ENCODE measurements at regions not wholly inside any gene's neighbourhood (a gene's known extent, or its start where the extent isn't known, plus 50 kb on each side); places are given as distances from the start of the nearest gene placed in this dataset.
"Not testable (repeated sequence)": the region's sequence is repeated elsewhere in the genome, so short reads cannot be mapped to it uniquely, and the experiment has no call there.

DNA sequence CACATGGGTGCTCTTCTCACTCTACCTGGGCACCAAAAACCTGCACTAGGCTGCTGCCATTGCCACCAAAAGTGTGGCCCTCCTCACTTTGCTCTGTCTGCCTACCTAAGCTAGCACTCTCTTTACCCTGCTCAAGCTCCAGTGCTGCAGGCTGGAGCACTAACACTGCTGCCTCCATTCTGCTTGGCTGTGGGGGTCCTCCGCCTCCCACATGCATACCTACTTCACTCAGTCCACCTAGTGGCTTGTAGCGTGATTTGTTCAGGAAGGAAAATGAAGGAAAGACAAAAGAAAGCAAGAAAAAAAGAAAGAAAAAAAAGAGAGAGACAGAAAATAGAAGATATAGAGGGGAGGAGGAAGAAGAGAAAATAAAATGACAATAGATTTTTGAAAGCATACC is 1339.4 kb upstream of the CHAC2 start:
- no peak for DNase-seq

DNA sequence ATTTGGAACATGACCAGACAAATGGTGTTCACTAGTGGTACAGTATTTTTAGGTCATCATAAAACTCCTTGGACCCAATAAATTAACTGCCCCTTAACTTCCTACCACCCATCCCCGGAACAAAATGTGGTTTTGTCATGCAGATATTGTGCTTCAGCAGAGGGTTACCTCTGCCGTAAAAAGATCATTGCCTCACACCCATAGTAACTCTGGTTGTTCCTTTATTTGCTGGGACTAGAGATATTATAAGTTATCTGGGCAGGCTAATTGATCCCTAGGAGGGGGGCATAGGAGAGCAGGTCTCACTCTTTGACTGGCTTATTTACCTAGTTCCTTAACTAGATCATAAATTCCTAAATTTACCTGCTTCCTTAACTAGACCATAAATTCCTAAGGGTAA is 1343.9 kb upstream of the CHAC2 start:
- no peak for DNase-seq

DNA sequence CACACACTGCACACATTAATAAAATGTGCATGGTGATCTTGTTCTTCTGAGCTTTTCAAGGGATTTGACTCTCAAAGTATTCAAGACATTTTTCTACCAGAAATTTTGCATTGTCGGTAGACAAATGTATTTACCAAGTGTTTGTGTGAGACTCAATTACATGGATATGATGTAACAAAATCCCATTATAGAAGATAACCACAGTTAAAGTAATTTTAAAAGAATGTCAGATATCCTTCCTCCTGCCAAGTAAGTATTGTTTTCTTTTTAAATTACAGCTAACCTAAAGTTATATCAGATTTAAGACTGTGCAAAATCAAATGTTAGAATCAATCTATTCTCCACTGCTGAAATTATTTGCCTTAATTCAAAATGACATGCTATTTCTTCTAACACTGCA is 1344.5 kb upstream of the CHAC2 start:
- DNase-seq, result peak; percentile 13

DNA sequence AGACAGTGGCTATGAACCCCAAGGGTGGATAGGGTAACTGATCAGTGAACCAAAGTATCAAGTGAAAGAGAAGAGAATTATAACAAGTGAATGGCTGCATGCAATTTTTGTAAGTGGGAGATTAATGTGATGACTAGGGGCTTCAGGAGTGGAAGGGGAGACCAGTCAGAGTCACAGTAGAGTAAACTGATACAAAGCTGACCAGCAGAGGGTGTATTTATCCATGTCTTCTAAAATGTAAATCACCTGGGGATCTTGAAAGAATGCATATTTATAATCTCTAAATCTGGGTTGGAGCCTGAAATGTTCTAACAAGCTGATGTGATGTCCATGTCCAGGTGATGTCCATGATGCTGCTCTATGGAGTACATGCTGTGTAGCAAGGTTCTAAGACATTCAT is 1351.3 kb upstream of the CHAC2 start:
- no peak for DNase-seq

DNA sequence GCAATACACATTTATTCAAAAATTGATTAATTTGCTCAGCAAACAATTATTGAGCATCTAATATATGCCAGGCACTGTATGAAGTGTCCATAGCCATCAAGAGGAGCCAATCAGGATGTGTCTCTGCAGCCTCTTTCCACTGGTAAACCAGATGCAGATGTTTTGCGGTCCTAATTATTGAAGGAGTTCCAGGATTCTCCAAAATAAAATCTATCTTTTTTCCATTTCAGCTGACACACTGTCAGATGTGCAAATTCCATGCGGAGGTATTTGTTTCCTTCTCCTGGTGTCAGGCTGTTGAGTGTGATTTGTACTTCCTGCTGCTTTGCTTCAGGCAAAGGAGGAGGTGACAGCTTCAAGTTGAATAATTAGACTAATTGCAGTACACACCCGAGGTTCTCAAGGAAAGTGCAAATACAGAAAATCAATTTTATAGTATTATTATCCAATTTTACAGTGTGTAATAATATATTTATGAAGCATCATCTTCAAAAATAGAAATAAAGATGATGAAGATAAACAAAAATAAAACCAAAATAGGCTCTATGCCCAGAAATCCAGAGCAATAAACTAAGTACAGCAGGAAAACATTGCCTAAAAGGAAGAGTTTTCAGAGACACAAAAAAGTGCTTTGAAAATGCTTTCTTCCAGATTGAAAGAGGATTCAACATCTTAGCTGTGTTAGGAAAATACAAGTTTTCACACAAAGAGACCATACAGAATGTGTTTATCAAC is 1352.9 kb upstream of the CHAC2 start:
- DNase-seq, result peak; percentile 27

DNA sequence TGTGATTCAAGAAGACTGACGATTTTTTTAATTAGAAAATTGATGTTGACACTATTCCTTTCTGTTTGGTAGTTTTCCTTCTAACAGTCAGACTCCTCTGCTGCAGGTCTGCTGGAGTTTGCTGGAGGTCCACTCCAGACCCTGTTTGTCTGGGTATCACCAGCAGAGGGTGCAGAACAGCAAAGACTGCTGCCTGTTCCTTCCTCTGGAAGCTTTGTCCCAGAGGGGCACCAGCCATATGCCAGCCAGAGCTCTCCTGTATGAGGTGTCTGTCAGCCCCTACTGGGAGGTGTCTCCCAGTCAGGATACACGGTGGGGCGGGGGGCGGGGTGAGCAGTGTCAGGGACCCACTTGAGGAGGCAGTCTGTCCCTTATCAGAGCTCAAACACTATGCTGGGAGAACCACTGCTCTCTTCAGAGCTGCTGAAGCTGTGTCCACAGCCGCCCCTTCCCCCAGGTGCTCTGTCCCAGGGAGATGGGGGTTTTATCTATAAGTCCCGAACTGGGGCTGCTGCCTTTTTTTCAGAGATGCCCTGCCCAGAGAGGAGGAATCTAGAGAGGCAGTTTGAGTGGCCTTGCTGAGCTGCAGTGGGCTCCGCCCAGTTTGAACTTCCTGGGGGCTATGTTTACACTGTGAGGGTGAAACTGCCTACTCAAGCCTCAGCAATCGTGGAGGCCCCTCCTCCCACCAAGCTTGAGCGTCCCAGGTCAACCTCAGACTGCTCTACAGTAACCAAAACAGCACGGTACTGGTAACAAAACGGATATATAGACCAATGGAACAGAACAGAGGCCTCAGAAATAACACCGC is 1358.1 kb upstream of the CHAC2 start:
- DNase-seq, result not testable (repeated sequence)

DNA sequence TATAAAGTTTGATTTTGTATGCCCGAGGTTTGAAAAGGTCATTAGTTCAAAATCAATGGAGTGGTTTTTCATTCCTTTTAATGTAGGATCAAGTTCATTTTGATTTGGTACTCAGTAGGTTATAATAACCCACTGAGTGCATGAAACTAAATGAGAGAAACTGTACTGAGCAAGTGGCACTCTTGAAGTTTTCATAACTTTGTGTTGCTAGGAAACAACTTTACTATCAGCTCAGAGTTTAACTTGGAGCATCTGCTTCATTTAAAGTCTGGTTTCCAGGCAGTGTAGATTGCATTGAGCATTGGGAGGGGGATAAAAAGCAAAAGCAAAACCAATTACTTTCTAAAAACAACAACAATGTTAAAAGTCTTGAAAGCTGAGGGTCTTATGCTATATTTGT is 1361.6 kb upstream of the CHAC2 start:
- no peak for DNase-seq

DNA sequence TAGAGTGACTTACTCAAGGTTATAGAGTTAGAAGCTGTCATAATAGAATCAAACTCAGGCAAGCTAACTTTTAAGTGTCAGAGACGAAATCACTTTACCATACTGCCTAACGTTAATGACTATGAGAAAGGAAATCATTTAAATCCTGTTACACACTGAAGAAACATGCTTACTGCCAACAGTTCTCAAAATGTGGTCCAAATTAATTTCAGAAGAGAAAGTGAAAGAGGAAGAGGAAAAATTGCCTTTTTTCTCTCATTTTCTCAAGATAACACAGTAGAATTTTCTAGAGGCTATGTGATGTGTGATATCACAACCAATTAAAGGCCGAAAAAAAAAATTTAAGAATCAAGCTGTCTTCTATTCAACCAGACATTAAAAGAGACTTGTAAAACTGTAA is 1362.7 kb upstream of the CHAC2 start:
- no peak for DNase-seq

DNA sequence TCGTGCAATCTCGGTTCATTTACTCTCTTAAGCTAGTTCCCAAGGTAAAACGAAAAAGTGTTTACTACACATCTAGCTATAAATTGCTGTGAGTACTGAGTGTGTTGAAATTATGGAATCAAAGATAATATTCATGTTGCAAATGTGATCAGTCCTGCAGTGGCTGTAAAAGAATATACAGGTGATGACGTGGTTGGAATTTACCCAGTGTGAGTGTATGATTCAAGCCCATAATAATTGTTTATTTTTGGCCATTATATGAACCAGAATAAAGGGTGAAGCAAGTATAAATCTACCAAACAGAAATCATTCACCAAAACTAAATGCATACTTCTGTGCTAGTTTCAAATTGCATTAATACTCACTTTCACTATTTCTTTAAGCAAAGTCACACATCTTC is 1363.6 kb upstream of the CHAC2 start:
- DNase-seq, result no peak

DNA sequence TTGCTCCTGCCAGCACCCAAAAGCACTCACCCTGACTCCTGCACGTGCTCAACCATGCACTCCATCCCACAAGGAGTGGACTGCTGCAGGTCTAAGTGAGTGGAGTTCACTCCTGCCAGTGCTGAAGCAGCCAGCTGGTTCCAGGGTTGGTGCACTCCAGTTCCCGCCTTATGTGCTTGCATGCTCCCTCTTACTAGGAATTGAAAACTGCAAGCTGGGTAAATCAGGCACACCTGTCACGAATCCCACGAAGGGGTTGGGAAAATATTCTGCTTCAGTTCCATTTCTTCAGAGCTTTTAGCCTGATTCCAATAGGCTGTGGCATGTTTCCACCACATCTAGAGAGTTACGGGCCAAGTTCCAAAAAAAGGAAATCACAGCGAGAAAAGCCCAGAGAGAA is 1365.5 kb upstream of the CHAC2 start:
- DNase-seq, result no peak

DNA sequence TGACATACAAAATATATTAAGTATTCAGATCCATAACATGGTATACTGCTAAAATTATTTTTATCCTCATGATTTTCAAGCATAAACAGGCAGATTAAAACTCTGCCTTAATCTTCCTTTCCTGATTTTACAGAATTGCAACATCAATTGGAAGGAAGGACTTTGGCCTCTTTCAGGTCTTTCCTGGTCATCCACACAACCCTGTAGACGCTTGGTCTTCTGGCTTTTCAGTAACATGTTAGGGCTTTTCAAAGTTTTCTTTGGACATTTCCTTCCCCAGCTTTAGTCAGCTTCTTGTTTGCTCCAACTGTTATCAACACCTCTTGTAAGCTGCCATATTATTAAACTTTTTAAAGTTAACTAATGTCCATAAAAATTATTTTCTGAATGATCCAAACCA is 1364.9 kb upstream of the NRXN1 start:
- no peak for DNase-seq

DNA sequence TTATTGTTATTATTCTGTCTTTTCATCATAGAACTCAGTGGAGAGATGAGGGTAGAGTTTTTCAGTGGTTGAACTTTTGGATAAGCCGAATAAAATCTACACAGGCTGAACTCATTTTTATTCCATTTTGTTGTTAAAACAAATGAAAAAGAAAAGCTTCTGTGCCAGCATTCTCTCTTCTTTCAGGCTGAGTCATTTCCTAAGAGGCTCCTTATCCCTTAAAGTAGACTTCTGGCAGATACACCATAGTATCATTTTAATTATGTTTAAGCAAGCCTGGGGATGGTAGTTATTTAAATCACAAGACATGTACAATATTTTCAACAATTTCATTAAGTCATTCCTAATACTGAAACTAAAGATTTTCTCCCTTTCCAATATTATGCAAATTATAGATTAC is 1364.0 kb upstream of the NRXN1 start:
- peak; percentile 41 for DNase-seq

DNA sequence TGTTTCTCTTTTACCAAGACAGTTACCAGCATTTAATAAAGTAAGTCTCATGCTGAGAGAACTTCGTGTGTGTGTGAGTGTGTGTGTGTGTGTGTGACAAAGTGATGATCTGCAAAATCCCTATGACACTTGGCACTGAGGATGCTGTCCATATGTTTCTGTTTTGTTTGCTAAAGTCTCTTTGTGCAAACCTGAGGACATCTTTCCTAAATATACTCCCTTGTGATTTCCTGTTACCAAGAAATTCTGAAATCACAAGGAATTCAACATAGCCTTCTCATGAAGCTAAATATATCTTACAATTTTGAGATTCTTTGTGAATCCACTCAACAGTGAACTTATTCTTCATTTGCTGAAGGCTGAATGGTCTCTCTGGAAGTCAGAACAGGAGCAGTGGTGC is 1359.7 kb upstream of the NRXN1 start:
- DNase-seq, result peak; percentile 12

DNA sequence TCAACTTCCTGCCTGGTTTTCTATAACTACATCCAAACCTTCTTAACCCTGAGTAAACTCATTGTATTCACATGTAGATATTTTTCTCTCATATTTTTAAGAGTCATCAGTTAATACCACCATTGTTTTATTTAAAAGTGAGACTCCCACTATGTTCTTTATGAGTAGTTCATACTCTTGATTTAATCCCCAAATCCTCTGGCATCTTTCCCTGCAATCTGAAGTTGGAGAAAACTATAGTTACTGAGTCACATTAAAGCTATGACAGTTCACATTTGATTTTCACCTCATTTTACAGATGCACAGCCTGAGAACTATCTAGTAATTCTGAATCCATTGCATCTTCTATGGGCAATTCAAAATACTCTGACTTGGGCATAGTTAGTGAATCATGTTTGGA is 1358.7 kb upstream of the NRXN1 start:
- DNase-seq, result peak; percentile 61

DNA sequence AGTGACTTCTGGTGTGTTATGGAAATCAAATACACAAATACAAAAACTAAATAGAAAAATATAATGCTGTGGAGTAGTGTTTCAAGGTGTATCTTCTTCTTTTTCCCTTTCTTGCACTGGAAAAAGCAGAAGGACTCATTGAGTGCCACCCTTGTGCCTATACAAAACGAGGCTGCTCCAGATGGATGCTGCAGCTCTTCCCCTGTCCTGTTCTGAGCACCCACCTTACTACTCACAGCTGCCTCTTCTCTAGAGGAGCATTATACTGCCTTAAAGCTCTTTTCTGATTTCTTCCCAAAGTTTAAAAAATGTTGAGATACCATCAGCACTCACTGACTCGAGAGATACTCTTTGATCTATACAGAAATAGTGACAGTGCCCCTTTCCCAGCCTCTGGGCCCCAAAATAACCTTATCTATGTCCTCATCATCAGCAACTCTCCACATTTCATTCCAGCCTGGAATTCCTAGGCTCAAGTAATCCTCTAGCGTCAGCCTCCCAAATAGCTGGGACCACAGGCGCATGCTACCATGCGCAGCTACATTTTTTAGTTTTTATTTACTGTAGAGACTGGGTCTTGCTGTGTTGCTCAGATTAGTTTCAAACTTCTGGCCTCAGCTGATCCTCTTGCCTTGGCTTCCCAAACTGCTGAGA is 1356.1 kb upstream of the NRXN1 start:
- no peak for DNase-seq

DNA sequence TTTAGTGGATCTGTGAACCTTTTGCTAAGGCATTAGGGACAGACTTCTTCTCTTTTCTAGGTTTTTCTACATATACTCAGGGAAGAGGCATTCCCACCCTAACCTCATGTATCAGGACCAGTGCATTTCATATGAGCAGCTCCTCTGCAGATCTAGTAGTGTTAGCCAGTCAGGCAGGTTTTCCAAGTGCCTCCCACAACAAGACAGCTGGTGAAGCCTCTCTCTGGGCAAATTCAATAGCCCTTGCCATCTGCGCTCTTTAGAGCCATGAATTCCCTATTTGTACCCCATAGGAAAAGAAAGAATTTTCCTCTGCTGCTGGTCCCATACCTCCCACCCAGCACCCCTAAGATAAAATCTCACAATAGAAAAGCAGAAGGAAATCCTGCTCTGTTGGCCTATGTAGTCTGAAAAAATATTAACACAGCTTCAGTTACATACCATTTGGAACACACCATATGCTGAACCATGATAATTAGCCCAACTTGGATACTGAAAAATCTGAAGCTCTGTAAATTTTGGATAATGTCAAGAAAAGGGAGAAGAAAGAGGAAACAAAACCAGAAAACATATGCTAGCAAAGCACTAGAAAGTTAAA is 1354.6 kb upstream of the NRXN1 start:
- DNase-seq, result no peak

DNA sequence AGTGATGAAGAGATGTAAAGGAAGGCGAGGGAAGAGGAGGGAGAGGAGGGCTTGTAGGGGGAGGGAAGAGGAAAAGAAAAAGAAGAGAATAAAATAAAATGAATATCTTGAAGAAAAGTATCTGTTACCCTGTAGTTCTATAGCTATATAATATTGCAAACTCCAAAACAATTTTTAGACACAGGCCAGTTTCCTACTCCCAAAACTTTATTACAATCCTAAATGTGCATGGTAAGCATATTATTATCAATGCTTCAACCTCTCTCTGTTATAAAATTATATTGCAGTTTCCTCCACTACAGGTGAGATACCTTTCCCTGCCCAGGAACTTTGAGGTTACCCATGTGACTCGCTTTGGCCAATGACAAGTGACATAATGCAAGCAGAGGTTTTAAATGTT is 1351.6 kb upstream of the NRXN1 start:
- no peak for DNase-seq

DNA sequence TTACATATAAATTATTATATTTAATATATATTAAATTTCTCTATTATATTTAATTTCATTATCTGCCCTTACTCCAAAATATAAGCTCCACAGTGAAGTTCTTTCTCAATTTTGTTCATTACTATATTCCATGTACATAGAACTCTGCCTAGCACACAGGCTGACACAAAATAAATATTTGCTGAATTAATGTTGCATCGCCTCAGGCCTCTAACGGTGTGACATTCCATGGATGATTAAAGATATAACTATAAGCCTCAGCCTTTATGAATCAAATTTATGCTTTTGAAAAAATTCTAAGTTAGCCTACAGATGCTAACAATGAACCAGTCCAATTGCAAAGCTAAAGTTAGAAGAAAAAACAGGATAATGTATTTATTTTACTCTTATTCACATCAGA is 1337.2 kb upstream of the NRXN1 start:
- DNase-seq, result no peak

DNA sequence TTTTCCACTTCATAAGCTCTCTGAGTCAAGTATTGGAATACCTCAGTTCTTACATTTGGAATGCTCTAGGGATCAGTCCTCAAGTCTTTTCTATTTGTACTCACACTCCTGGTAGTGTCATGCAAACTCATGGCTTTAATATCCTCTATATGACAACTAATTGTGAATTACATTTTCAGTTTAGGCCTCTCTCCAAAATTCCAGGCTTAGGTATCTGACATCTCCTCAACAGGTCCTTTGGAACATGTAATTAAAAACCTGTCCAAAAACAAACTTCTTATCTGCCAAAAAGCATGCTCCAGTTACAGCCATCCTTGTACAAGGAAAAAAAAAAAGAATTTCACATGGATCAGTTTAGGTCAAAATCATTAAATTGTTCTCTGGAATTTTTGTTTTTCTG is 1336.2 kb upstream of the NRXN1 start:
- no peak for DNase-seq

DNA sequence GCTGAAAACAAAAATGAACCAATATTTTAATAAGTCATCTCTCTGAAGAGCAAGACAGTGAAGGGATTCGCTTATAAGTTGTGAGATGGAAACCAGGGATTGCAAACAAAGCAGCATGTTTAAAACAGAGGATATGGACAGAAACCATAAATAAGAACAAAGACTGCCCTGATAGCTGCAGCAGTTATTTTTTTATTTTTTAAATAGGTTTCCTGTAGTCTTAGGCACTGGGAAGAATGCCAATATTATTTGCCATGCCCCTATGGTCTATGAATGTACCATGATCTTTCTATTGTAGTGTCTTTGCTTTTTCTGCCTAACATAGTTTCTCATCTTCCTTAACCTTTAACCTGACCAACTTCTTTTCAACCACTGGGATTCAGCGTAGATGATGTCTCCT is 1334.0 kb upstream of the NRXN1 start:
- no peak for DNase-seq

DNA sequence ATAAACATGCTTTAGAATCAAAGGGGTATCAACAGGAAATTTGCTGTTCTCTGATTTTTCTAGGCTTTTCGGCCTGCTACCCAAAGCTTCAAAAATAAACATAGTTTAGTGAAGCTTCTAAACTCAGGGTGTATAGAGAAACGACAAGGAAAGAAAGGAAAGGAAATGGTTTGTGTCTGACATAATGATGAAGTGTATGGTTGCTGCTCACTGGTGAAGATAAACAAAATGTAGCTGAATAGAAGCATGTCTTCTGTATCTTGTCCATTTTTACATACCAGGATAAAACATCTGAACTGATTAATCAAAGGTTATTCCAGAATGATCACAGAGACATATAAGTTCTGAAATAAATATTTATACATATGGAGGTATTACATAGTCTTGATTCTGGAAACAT is 1324.6 kb upstream of the NRXN1 start:
- DNase-seq, result no peak

DNA sequence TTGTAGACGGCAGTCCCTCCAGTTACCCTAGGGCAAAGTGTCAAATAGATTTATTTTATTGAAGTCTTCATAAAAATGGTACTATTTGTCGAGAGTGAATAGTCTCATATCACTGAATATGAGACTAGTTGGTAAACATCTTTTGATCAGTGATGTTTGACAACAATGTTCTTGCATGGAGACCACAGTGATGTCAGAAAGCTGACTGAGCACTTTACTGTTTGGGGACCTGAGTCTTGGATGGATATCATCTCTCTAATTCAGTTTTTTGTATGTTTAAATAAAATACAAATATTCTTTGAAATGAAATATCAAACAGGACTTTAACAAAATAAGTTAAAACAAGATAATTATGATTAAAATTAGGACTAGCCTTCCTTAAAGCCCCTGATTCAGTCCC is 1315.4 kb upstream of the NRXN1 start:
- no peak for DNase-seq

DNA sequence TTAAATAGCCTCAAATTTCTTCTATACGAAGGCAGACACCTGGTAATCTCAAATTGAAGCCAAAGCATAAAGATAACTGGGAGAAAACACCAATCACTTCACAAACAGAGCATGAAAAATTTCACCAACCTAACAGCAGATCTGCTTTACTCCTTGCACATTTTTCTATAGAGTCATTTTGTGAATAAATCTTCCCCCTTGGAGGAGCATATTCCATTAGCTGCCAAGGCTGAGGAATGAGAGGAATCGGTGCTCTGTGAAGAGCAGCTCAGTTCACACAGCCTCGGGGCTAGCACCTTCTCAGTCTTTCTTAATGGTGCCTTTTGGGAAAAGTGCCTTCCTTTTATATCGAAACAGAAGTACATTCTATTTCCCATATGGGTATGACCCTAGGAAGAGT is 1313.7 kb upstream of the NRXN1 start:
- DNase-seq, result no peak

DNA sequence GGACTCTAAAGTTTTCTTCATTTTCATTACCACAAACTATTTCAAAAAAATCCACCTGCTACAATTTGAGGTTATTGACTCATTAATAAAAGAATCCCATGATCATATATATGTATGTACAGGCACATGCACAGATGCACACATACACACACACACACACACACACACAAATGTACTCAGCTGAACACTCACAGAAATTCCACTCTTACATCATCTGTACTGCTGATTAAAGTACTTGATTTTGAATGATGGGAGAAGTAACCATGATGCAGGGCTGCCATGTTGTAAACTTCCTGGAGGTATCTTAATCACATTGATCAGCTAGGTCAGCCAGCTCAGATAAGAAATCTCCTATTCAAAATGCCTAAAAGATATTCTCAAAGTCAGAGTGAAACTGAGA is 1313.2 kb upstream of the NRXN1 start:
- DNase-seq, result peak; percentile 4
